K562 (cell line): ENCODE measurements at regions not wholly inside any gene's neighbourhood (a gene's known extent, or its start where the extent isn't known, plus 50 kb on each side); places are given as distances from the start of the nearest gene placed in this dataset.

Source experiments
- ATAC-seq: fragments of 200-7000 bp; cut with Tn5 transposase; 3 replicates; pipeline ENCODE4 v1.9.1; 2020; ENCODE audit warnings: moderate library complexity
- BruUV-seq: library from RNA; stranded (reverse); fragments of 400-500 nt; replicated peaks from 2 replicates; lab custom pipeline; 2021; lab: Mats Ljungman, UMichigan
- CTCF ChIA-PET: fragments of 300-600 bp; formaldehyde crosslinking; extraction: SDS; loops from one replicate; lab custom pipeline; 2021; ENCODE audit warnings: low intra/inter-chr PET ratio; lab: Yijun Ruan, JAX
- POLR2A ChIA-PET: fragments of 300-600, 350-650 bp; sonication (Branson Sonifier 250); formaldehyde crosslinking; extraction: SDS; loops from one replicate; lab custom pipeline; 2021; ENCODE audit warnings: antibody characterized with exemption, inconsistent platforms; lab: Yijun Ruan, JAX
- DNase-seq, 4 experiments: peaks; one replicate each; pipeline versions ENCODE4 v3.0.0 to v3.0.0-alpha.2; 2011 to 2018; ENCODE audit warnings: low spot score in 3 of 4, mixed read lengths in 3 of 4; ENCODE audit errors: extremely low read depth in 1 of 4
- FAIRE-seq: peaks from 2 replicates; lab custom pipeline; 2011; peaks lifted over from hg19 to GRCh38; lab: Jason Lieb, UNC
- H2AFZ ChIP-seq: 2 replicates; pipeline ENCODE4 v1.6.0; 2011; ENCODE audit warnings: low read depth, low read length, control low read depth, inconsistent platforms
- H3K27ac ChIP-seq: fragments of 200-600 bp; 3 replicates; pipeline ENCODE4 v1.8.0; 2011; ENCODE audit warnings: low read depth, mild to moderate bottlenecking, control low read depth, inconsistent platforms, low read length, moderate library complexity, mixed read lengths; ENCODE audit errors: extremely low read depth
- H3K27me3 ChIP-seq, 2 experiments: fragments of 300-600 bp in 1 of 2; 2 replicates in 1 of 2; 3 replicates in 1 of 2; pipeline versions ENCODE4 v1.6.0 to v1.8.0; 2011; ENCODE audit warnings: inconsistent platforms in 2 of 2, low read length in 2 of 2, mild to moderate bottlenecking in 1 of 2, mixed read lengths in 1 of 2, moderate library complexity in 1 of 2; ENCODE audit not compliant: control insufficient read depth in 2 of 2, insufficient read depth in 2 of 2
- H3K36me3 ChIP-seq: fragments of 300-600 bp; 3 replicates; pipeline ENCODE4 v1.8.0; 2011; ENCODE audit warnings: mild to moderate bottlenecking, low read length, inconsistent platforms; ENCODE audit not compliant: control insufficient read depth, insufficient read depth
- H3K4me1 ChIP-seq, 2 experiments: fragments of 200-600 bp in 1 of 2; replicated peaks in 1 of 2; 2 replicates in 1 of 2; 3 replicates in 1 of 2; pipeline versions ENCODE4 v1.5.1 to v1.8.0; 2011; ENCODE audit warnings: inconsistent platforms in 2 of 2, low read length in 2 of 2, mild to moderate bottlenecking in 1 of 2, mixed read lengths in 1 of 2, moderate library complexity in 1 of 2; ENCODE audit not compliant: control insufficient read depth in 2 of 2, insufficient read depth in 2 of 2
- H3K4me2 ChIP-seq: 2 replicates; pipeline ENCODE4 v1.6.1; 2011; ENCODE audit warnings: low read length, control low read depth, inconsistent platforms, mixed read lengths; ENCODE audit not compliant: insufficient read depth
- H3K4me3 ChIP-seq: fragments of 200-600 bp; sonication (generic), shearing (Covaris generic); 2 replicates; pipeline ENCODE4 v1.5.1; 2016; ENCODE audit warnings: control low read depth, inconsistent platforms
- H3K79me2 ChIP-seq: fragments of 200-600 bp; 3 replicates; pipeline ENCODE4 v1.8.0; 2011; ENCODE audit warnings: low read length, inconsistent platforms; ENCODE audit not compliant: control insufficient read depth, insufficient read depth
- H3K9ac ChIP-seq, 2 experiments: 2 replicates each; pipeline versions ENCODE4 v1.6.0 to v1.6.1; 2011; ENCODE audit warnings: low read depth in 2 of 2, low read length in 2 of 2, control low read depth in 1 of 2, inconsistent platforms in 1 of 2, mild to moderate bottlenecking in 1 of 2, mixed read lengths in 1 of 2; ENCODE audit not compliant: insufficient read depth in 1 of 2
- H3K9me1 ChIP-seq: one replicate; pipeline ENCODE4 v1.6.0; 2011; ENCODE audit warnings: inconsistent platforms, mild to moderate bottlenecking, low read length, moderate library complexity; ENCODE audit not compliant: control insufficient read depth, insufficient read depth
- H3K9me3 ChIP-seq: replicated peaks from 2 replicates; pipeline ENCODE4 v1.5.1; 2011; ENCODE audit warnings: low read depth, low read length, inconsistent platforms; ENCODE audit not compliant: control insufficient read depth, insufficient read depth
- H4K20me1 ChIP-seq: replicated peaks from 2 replicates; pipeline ENCODE4 v1.6.1; 2011; ENCODE audit warnings: low read length, inconsistent platforms, mixed read lengths; ENCODE audit not compliant: control insufficient read depth, insufficient read depth
- FOSL1 ChIP-seq: fragments of 200-800 bp; sonication (Bioruptor generic); conservative IDR thresholded peaks from 2 replicates; pipeline ENCODE4 v1.6.1; 2016; ENCODE audit warnings: missing genetic modification characterization, missing compliant biosample characterization
- KDM1A ChIP-seq, 2 experiments: fragments of 450-650 bp; IDR thresholded peaks; 2 replicates each; pipeline ENCODE4 v1.6.1; 2016; ENCODE audit warnings: mild to moderate bottlenecking in 2 of 2
- MYBL2 ChIP-seq, 2 experiments: fragments of 450-650 bp in 1 of 2; sonication (generic) in 1 of 2; formaldehyde crosslinking in 1 of 2; IDR thresholded peaks; 2 replicates each; pipeline versions ENCODE4 v1.6.1 to v1.8.1; 2017 to 2022; ENCODE audit warnings: borderline replicate concordance in 1 of 2, inconsistent platforms in 1 of 2, low read depth in 1 of 2, mild to moderate bottlenecking in 1 of 2, missing genetic modification reagents in 1 of 2, moderate library complexity in 1 of 2
- NFIC ChIP-seq: fragments of 450-650 bp; IDR thresholded peaks from 2 replicates; pipeline ENCODE4 v1.6.1; 2017; ENCODE audit warnings: mild to moderate bottlenecking, inconsistent platforms
- POLR2AphosphoS5 ChIP-seq: IDR thresholded peaks from 2 replicates; pipeline ENCODE4 v1.6.1; 2011; ENCODE audit warnings: mild to moderate bottlenecking, low read depth, low read length, moderate library complexity; ENCODE audit not compliant: control insufficient read depth, insufficient read depth
- RBM22 ChIP-seq: fragments of 200-400 bp; formaldehyde crosslinking; IDR thresholded peaks from 2 replicates; pipeline ENCODE4 v1.6.1; 2018; ENCODE audit warnings: low read length, low read depth; ENCODE audit not compliant: poor library complexity, severe bottlenecking
- SFPQ ChIP-seq: fragments of 200-400 bp; formaldehyde crosslinking; IDR thresholded peaks from 2 replicates; pipeline ENCODE4 v1.6.1; 2017; ENCODE audit warnings: mild to moderate bottlenecking, low read depth, low read length, moderate library complexity
- STAG1 ChIP-seq: sonication (generic); formaldehyde crosslinking; IDR thresholded peaks from 2 replicates; pipeline ENCODE4 v1.5.0; 2020; ENCODE audit warnings: missing genetic modification reagents, borderline replicate concordance
- TCF3 ChIP-seq: sonication (generic); formaldehyde crosslinking; IDR thresholded peaks from 2 replicates; pipeline ENCODE4 v1.4.0; 2020; ENCODE audit warnings: mild to moderate bottlenecking, missing genetic modification reagents
- ZNF75A ChIP-seq: fragments of 450-650 bp; formaldehyde crosslinking; IDR thresholded peaks from 2 replicates; pipeline ENCODE4 v1.4.0; 2020; ENCODE audit warnings: mild to moderate bottlenecking
- ZNF764 ChIP-seq: fragments of 250-450 bp; sonication (Bioruptor Pico); IDR thresholded peaks from 2 replicates; pipeline ENCODE4 v1.4.0; 2020; ENCODE audit warnings: low read depth, mild to moderate bottlenecking, moderate library complexity
- WGBS: fragments of 100-300 bp; shearing (Covaris generic); methylation state at CpG from one replicate; pipeline ENCODE4 v1.1.6; 2016; ENCODE audit warnings: low coverage, mixed read lengths; ENCODE audit not compliant: insufficient coverage; ENCODE audit errors: missing lambda C conversion rate; 5-methylcytosine and 5-hydroxymethylcytosine counted together
- in situ Hi-C: fragments of 300-500 bp; cut with MboI; formaldehyde crosslinking; loops from 4 replicates; pipeline ENCODE4 v1.15.0; 2018; ENCODE audit warnings: inconsistent platforms, mixed read lengths
- intact Hi-C: fragments of 100-400 bp; cut with micrococcal nuclease; formaldehyde crosslinking; loops from 2 replicates; pipeline ENCODE4 v1.14.2; 2022
- TF ChIP-seq, protein P1 (sequence below), 2 experiments: fragments of 450-650 bp in 1 of 2; sonication (generic) in 1 of 2; formaldehyde crosslinking in 1 of 2; IDR thresholded peaks in 1 of 2; conservative IDR thresholded peaks in 1 of 2; 2 replicates each; pipeline versions ENCODE4 v1.6.1 to v1.8.1; 2016 to 2023; ENCODE audit warnings: mild to moderate bottlenecking in 2 of 2, moderate library complexity in 2 of 2, inconsistent platforms in 1 of 2, missing genetic modification reagents in 1 of 2

GRCh38 chr2:157928372-157928771, 52.2 kb upstream of the ACVR1 start:
- CTCF ChIA-PET = no interaction called here
- no peak overlapping the region for H3K9ac ChIP-seq
- no peaks in the 10 kb centered on the region for H3K27me3 ChIP-seq
- FAIRE-seq (no peak), ATAC-seq (no peak), DNase-seq (no peak)
- no peak overlapping the region for H3K4me2 ChIP-seq
- H3K4me3 ChIP-seq = no peak overlapping the region
- H3K4me1 ChIP-seq = peaks cover 11 to 76% of the 10 kb centered on the region in 2 experiments
- in situ Hi-C loops (no loop called here), intact Hi-C loops (no loop called here)
- BruUV-seq = no TSS peak
- no peaks in the 10 kb centered on the region for H3K9me1 ChIP-seq
- H3K36me3 ChIP-seq = no peaks in the 10 kb centered on the region
- POLR2A ChIA-PET = interaction anchor here (0.8 to 1.0 kb wide), 2 partner anchors 9 to 19 kb away, joined by 3 to 4 read pairs; no protein-coding TSS in a partner anchor
- no peak overlapping the region for H3K27ac ChIP-seq
- no peaks in the 10 kb centered on the region for H3K9me3 ChIP-seq
- no peak for TF ChIP-seq ZNF764
- peak overlapping the region; percentile 28; the same call in 1 of the 2 replicates for H2AFZ ChIP-seq
- no peaks in the 10 kb centered on the region for H4K20me1 ChIP-seq
- H3K79me2 ChIP-seq = no peaks in the 10 kb centered on the region

DNA sequence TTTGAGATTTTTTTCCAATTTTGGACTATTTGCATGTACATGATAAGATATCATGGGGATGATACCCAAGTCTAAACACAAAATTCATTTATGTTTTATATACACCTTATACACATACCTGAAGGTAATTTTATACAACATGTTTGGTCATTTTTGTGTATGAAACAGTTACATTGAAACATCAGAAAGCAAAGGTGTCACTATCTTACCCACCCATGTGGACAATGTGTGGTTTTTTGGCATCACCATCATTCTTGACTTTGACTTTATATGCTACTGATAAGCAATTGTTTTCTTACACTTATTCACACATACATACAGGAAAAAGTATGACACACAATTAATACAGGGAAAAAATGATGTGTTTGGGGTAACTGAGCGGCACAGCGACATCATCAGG, 51.0 kb upstream of the ACVR1 start:
- 83% methylated on average over 2 of the region's 2 CpGs for WGBS
- ATAC-seq = no peak
- no peak overlapping the region for H3K4me2 ChIP-seq
- H3K9me1 ChIP-seq = no peaks in the 10 kb centered on the region
- intact Hi-C loops (no loop called here), in situ Hi-C loops (no loop called here)
- no peak overlapping the region for H3K4me3 ChIP-seq
- no peaks in the 10 kb centered on the region for H3K79me2 ChIP-seq
- FAIRE-seq = no peak
- no peaks in the 10 kb centered on the region for H4K20me1 ChIP-seq
- no peaks in the 10 kb centered on the region for H3K36me3 ChIP-seq
- no TSS peak for BruUV-seq
- CTCF ChIA-PET = no interaction called here
- no peaks in the 10 kb centered on the region for H3K27me3 ChIP-seq
- H3K9me3 ChIP-seq = no peaks in the 10 kb centered on the region
- POLR2A ChIA-PET = interaction anchor here (1.3 kb wide), 1 partner anchor 9 kb away, joined by 5 read pairs; no protein-coding TSS in a partner anchor
- DNase-seq = peak in 1 of 4 experiments; percentile 47
- no peak overlapping the region for H2AFZ ChIP-seq
- no peak overlapping the region for H3K27ac ChIP-seq
- H3K4me1 ChIP-seq = peaks cover 11 to 64% of the 10 kb centered on the region in 2 experiments
- no peak overlapping the region for H3K9ac ChIP-seq
- TF ChIP-seq KDM1A (IDR thresholded peaks at IDR 0.05) (peak; percentile 51 to 58; a peak in 3 of 4 replicates), MYBL2 (IDR thresholded peaks at IDR 0.05; ENCODE audit: low read depth) (no peak), MYBL2 (CRISPR knock-in tag; IDR thresholded peaks at IDR 0.05; ENCODE audit: borderline replicate concordance) (no peak), FOSL1 (tag) (peak; percentile 36), SFPQ (no peak), TCF3 (CRISPR knock-in tag) (peak; percentile 74), NFIC (peak; percentile 24; the same call in 1 of the 2 replicates), RBM22 (no peak), POLR2AphosphoS5 (no peak), ZNF75A (CRISPR knock-in tag) (no peak), STAG1 (CRISPR knock-in tag) (no peak)
- TF ChIP-seq, protein P1, sequence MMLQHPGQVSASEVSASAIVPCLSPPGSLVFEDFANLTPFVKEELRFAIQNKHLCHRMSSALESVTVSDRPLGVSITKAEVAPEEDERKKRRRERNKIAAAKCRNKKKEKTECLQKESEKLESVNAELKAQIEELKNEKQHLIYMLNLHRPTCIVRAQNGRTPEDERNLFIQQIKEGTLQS (IDR thresholded peaks at IDR 0.05) = 0 out of 2 replicates have a peak, but pooled peaks have one; percentile 27
- TF ChIP-seq, protein P1 (CRISPR knock-in tag; conservative IDR thresholded peaks at IDR 0.05) = no peak
